WI38 (cell line): ENCODE measurements at regions not wholly inside any gene's neighbourhood (a gene's known extent, or its start where the extent isn't known, plus 50 kb on each side); places are given as distances from the start of the nearest gene placed in this dataset.
"Not testable (repeated sequence)": the region's sequence is repeated elsewhere in the genome, so short reads cannot be mapped to it uniquely, and the experiment has no call there.

Experiments used
- H3K4me3 ChIP-seq: 2 replicates; pipeline ENCODE4 v1.5.1; 2011; ENCODE audit warnings: low read depth, mild to moderate bottlenecking, control low read depth, low read length
- CTCF ChIP-seq: IDR thresholded peaks from 2 replicates; pipeline ENCODE4 v1.5.1; 2012; ENCODE audit warnings: low read depth, mild to moderate bottlenecking, control low read depth, low read length

- no peak for TF ChIP-seq CTCF
- no peak overlapping the region for H3K4me3 ChIP-seq
Measured at GRCh38 chr2:147420947-147421675, 423.7 kb upstream of the ACVR2A start.

DNA sequence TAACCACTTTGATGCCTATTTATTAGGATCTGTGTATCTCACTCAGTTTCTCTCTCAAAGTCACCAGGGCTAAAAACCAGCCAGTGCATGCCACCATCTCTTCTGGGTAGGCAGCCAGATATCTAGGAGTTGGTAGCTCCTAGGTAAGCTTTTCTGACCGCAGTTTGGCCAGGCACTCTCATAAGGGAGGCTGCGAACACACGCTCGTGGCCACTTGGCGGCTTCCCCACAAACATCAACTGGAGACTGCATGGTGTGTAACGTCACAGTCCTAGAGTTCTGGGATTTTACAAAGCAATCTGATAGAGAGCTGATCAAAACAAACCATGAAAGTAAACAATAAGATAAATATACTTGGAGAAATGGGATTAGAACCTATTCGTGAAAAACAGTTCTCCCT, 424.3 kb upstream of the ACVR2A start:
- H3K4me3 ChIP-seq: no peak overlapping the region
- TF ChIP-seq CTCF: no peak

DNA sequence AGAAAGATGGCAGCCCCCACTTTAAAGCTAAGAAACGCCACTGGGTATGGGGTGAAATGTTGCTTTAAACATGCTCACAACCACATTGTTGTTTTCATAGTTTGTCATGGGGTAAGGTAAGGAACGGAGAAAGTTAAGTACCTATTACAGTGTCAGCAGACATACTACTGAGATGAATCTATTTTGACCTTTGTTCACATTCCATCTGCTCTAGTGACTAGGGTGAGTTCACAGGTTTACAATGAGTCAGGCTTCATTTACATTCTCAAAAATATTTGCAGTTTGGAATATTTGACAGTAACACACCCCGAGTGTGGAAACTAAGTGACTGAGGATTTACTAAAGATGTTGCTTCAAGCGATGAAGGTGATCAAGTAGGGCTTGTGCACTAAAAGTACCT, 428.7 kb upstream of the ACVR2A start:
- TF ChIP-seq CTCF: no peak
- no peak overlapping the region for H3K4me3 ChIP-seq

- not testable (repeated sequence) for H3K4me3 ChIP-seq
Measured at GRCh38 chr2:147414656-147415055, 430.2 kb upstream of the ACVR2A start.

GRCh38 chr2:147408357-147408756, 436.5 kb upstream of the ACVR2A start:
- H3K4me3 ChIP-seq: no peak overlapping the region
- TF ChIP-seq CTCF: no peak

GRCh38 chr2:147405651-147406050, 439.2 kb upstream of the ACVR2A start:
- TF ChIP-seq CTCF: no peak

DNA sequence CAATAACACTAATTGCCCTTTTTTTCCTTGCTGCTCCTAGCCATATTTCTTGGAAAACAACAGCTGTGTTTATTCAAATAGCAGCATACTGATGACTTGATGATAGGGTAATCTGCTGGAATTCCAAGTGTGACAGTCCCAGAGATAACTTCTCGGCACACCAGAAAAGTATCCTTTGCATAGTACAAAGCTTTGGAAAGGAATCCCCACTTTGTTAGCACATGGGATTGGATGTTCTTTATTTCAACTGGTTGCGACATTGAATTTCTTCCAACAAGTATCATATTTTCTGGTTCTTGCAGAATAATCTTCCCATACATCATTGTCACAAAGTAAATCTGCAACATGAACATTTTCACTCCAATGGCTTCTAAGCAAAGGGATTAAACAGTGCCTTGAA, 445.8 kb upstream of the ACVR2A start:
- TF ChIP-seq CTCF: no peak
- H3K4me3 ChIP-seq: no peak overlapping the region

More at GRCh38 chr2:147405651-147406050, 439.2 kb upstream of the ACVR2A start:
- no peak overlapping the region for H3K4me3 ChIP-seq

GRCh38 chr2:147398301-147398700, 446.5 kb upstream of the ACVR2A start:
- TF ChIP-seq CTCF: no peak

More at GRCh38 chr2:147398301-147398700, 446.5 kb upstream of the ACVR2A start:
- H3K4me3 ChIP-seq: no peak overlapping the region
